GM23338 (cell line): ENCODE measurements at regions not wholly inside any gene's neighbourhood (a gene's known extent, or its start where the extent isn't known, plus 50 kb on each side); places are given as distances from the start of the nearest gene placed in this dataset.

Experiments used
- ATAC-seq: fragments of 200-7000 bp; cut with Tn5 transposase; 3 replicates; pipeline ENCODE4 v1.9.1; 2020
- DNase-seq: peaks from one replicate; pipeline ENCODE4 v3.0.0-alpha.2; 2015; ENCODE audit warnings: low spot score
- H2AFZ ChIP-seq: fragments of 200-600 bp; sonication (generic); 2 replicates; pipeline ENCODE4 v1.8.0; 2016; ENCODE audit warnings: antibody characterized with exemption, mild to moderate bottlenecking, moderate library complexity
- H3F3A ChIP-seq: fragments of 200-600 bp; sonication (generic); replicated peaks from 2 replicates; pipeline ENCODE4 v1.8.0; 2017; ENCODE audit warnings: antibody characterized with exemption, mixed run types, low read depth
- H3K27ac ChIP-seq: fragments of 200-600 bp; sonication (generic); 2 replicates; pipeline ENCODE4 v1.6.1; 2016; ENCODE audit warnings: low read depth
- H3K27me3 ChIP-seq: fragments of 200-600 bp; sonication (generic); 2 replicates; pipeline ENCODE4 v1.8.0; 2016; ENCODE audit warnings: mild to moderate bottlenecking, mixed run types, moderate library complexity; ENCODE audit not compliant: insufficient read depth
- H3K36me3 ChIP-seq: fragments of 200-600 bp; sonication (generic); 2 replicates; pipeline ENCODE4 v1.8.0; 2016; ENCODE audit warnings: mild to moderate bottlenecking; ENCODE audit not compliant: insufficient read depth
- H3K4me1 ChIP-seq: fragments of 200-600 bp; sonication (generic); 2 replicates; pipeline ENCODE4 v1.8.0; 2016; ENCODE audit warnings: mild to moderate bottlenecking, moderate library complexity; ENCODE audit not compliant: insufficient read depth
- H3K4me2 ChIP-seq: fragments of 200-600 bp; sonication (generic); 2 replicates; pipeline ENCODE4 v1.7.1; 2017; ENCODE audit warnings: mixed run types
- H3K4me3 ChIP-seq: fragments of 200-600 bp; sonication (generic); 2 replicates; pipeline ENCODE4 v1.6.1; 2016; ENCODE audit warnings: mixed run types
- H3K79me2 ChIP-seq: fragments of 200-600 bp; sonication (generic); replicated peaks from 2 replicates; pipeline ENCODE4 v1.8.0; 2017; ENCODE audit warnings: mild to moderate bottlenecking; ENCODE audit not compliant: insufficient read depth
- H3K9me2 ChIP-seq: fragments of 200-600 bp; sonication (generic); 2 replicates; pipeline ENCODE4 v1.8.0; 2017; ENCODE audit not compliant: insufficient read depth
- H4K20me1 ChIP-seq: fragments of 200-600 bp; sonication (generic); replicated peaks from 2 replicates; pipeline ENCODE4 v1.8.0; 2017; ENCODE audit warnings: mild to moderate bottlenecking; ENCODE audit not compliant: insufficient read depth
- H3K27ac Mint-ChIP-seq: 2 replicates; pipeline ENCODE4 v1.8.0; 2020; ENCODE audit warnings: inconsistent platforms, mild to moderate bottlenecking, moderate library complexity, mixed read lengths
- H3K27me3 Mint-ChIP-seq: 3 replicates; pipeline ENCODE4 v1.8.0; 2022; ENCODE audit warnings: low read depth, mild to moderate bottlenecking, moderate library complexity, mixed read lengths, inconsistent platforms; ENCODE audit not compliant: insufficient read depth, poor library complexity
- H3K36me3 Mint-ChIP-seq: 3 replicates; pipeline ENCODE4 v1.8.0; 2021; ENCODE audit warnings: low read depth, mild to moderate bottlenecking, inconsistent platforms, moderate library complexity, mixed read lengths
- H3K4me1 Mint-ChIP-seq: 3 replicates; pipeline ENCODE4 v1.8.0; 2020; ENCODE audit warnings: mild to moderate bottlenecking, inconsistent platforms, mixed read lengths
- H3K4me3 Mint-ChIP-seq: 3 replicates; pipeline ENCODE4 v1.8.0; 2021; ENCODE audit warnings: moderate library complexity, mild to moderate bottlenecking, inconsistent platforms, mixed read lengths
- H3K9me3 Mint-ChIP-seq: 3 replicates; pipeline ENCODE4 v1.8.0; 2020; ENCODE audit warnings: moderate library complexity, mild to moderate bottlenecking, inconsistent platforms, mixed read lengths
- CTCF ChIP-seq, 2 experiments: fragments of 200-600 bp in 1 of 2; sonication (generic) in 1 of 2; conservative IDR thresholded peaks; 2 replicates each; pipeline versions ENCODE4 v1.5.1 to v1.6.1; 2016 to 2017; ENCODE audit warnings: antibody characterized with exemption in 2 of 2, low read depth in 2 of 2, mild to moderate bottlenecking in 2 of 2, moderate library complexity in 1 of 2
- NANOG ChIP-seq: IDR thresholded peaks from 2 replicates; pipeline ENCODE4 v1.6.1; 2016; ENCODE audit warnings: antibody characterized with exemption, borderline replicate concordance
- REST ChIP-seq: IDR thresholded peaks from one replicate; pipeline ENCODE4 v1.6.1; 2018; ENCODE audit warnings: antibody characterized with exemption; ENCODE audit not compliant: unreplicated experiment
- ZNF331 ChIP-seq: fragments of 250-450 bp; sonication (Bioruptor Pico); IDR thresholded peaks from 2 replicates; pipeline ENCODE4 v1.5.0; 2020; ENCODE audit warnings: low read depth, mild to moderate bottlenecking, moderate library complexity

GRCh38 chr7:85829817-85830432, 643.1 kb upstream of the SEMA3D start:
- no peaks in the 10 kb centered on the region for H3K36me3 ChIP-seq
- Mint-ChIP-seq H3K9me3 (no peaks in the 10 kb centered on the region), H3K36me3 (no peaks in the 10 kb centered on the region), H3K27me3 (no peaks in the 10 kb centered on the region), H3K4me1 (peaks cover 10% of the 10 kb centered on the region; the same call in 2 of the 3 replicates), H3K27ac (peak overlapping the region; percentile 70; the same call in 1 of the 2 replicates), H3K4me3 (no peak overlapping the region)
- DNase-seq (no peak), ATAC-seq (no peak)
- TF ChIP-seq ZNF331 = no peak
- peak; percentile 47 to 55; a peak in 3 of 4 replicates for TF ChIP-seq CTCF (conservative IDR thresholded peaks at IDR 0.05; ENCODE audit: low read depth in 2 of 2)
- H4K20me1 ChIP-seq = no peaks in the 10 kb centered on the region
- H3K79me2 ChIP-seq = no peaks in the 10 kb centered on the region
- peaks cover 9% of the 10 kb centered on the region; the same call in 1 of the 2 replicates for H3K4me1 ChIP-seq
- no peak overlapping the region for H3K4me3 ChIP-seq
- no peaks in the 10 kb centered on the region for H3K27me3 ChIP-seq
- no peaks in the 10 kb centered on the region for H3K9me2 ChIP-seq
- no peak overlapping the region for H3K27ac ChIP-seq
- no peak overlapping the region for H2AFZ ChIP-seq
- H3K4me2 ChIP-seq = no peak overlapping the region
- H3F3A ChIP-seq = no peaks in the 10 kb centered on the region

- no peak overlapping the region for H3K4me3 ChIP-seq
- peaks cover 10% of the 10 kb centered on the region; the same call in 2 of the 3 replicates for H3K4me1 Mint-ChIP-seq
- H3K27me3 Mint-ChIP-seq = no peaks in the 10 kb centered on the region
- no peak overlapping the region for H2AFZ ChIP-seq
- ATAC-seq (no peak), DNase-seq (no peak)
- H3K27me3 ChIP-seq = no peaks in the 10 kb centered on the region
- H3K4me3 Mint-ChIP-seq = no peak overlapping the region
- H3K4me2 ChIP-seq = no peak overlapping the region
- H3K36me3 ChIP-seq = no peaks in the 10 kb centered on the region
- no peaks in the 10 kb centered on the region for H3K9me2 ChIP-seq
- no peak overlapping the region for H3K27ac Mint-ChIP-seq
- H3K36me3 Mint-ChIP-seq = no peaks in the 10 kb centered on the region
- no peaks in the 10 kb centered on the region for H3F3A ChIP-seq
- no peaks in the 10 kb centered on the region for H4K20me1 ChIP-seq
- H3K9me3 Mint-ChIP-seq = no peaks in the 10 kb centered on the region
- H3K79me2 ChIP-seq = no peaks in the 10 kb centered on the region
- H3K27ac ChIP-seq = no peak overlapping the region
- peaks cover 9% of the 10 kb centered on the region; the same call in 1 of the 2 replicates for H3K4me1 ChIP-seq
- TF ChIP-seq NANOG (no peak), REST (no peak)
Observed at GRCh38 chr7:85829176-85829575, 642.3 kb upstream of the SEMA3D start.
